ENCODE measurements at regions not wholly inside any gene's neighbourhood (a gene's known extent, or its start where the extent isn't known, plus 50 kb on each side); places are given as distances from the start of the nearest gene placed in this dataset.

DNA sequence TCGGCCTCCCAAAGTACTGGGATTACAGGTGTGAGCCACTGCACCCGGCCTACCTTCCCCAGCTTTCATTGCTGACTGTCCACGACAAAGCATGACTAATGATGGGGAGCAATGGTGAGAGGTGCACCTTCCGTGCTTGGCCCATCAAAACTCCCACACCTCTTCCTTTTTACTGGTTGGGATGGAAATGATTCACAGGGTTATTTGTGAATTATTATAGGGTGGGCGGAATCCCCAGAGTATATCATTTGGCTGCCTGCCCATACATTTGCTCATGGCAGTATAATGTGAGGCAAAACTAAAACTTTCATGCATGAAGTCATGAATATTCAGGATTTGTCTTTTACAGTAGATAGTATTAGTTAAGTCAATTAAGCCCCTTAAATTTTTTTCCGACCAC lies 334.2 kb upstream of the NETO1 start:
- DNase-seq (no peak), ATAC-seq (no peak)
- Mint-ChIP-seq H3K27ac (no peak overlapping the region), H3K9me3 (no peaks in the 10 kb centered on the region), H3K36me3 (no peaks in the 10 kb centered on the region), H3K4me1 (no peaks in the 10 kb centered on the region), H3K4me3 (no peak overlapping the region), H3K27me3 (ENCODE audit: low read depth in 2 of 2) (no peaks in the 10 kb centered on the region)
- WGBS (ENCODE audit: insufficient coverage) = 86% methylated on average over 4 of the region's 6 CpGs
- TF ChIP-seq, protein P1, sequence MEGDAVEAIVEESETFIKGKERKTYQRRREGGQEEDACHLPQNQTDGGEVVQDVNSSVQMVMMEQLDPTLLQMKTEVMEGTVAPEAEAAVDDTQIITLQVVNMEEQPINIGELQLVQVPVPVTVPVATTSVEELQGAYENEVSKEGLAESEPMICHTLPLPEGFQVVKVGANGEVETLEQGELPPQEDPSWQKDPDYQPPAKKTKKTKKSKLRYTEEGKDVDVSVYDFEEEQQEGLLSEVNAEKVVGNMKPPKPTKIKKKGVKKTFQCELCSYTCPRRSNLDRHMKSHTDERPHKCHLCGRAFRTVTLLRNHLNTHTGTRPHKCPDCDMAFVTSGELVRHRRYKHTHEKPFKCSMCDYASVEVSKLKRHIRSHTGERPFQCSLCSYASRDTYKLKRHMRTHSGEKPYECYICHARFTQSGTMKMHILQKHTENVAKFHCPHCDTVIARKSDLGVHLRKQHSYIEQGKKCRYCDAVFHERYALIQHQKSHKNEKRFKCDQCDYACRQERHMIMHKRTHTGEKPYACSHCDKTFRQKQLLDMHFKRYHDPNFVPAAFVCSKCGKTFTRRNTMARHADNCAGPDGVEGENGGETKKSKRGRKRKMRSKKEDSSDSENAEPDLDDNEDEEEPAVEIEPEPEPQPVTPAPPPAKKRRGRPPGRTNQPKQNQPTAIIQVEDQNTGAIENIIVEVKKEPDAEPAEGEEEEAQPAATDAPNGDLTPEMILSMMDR (IDR thresholded peaks at IDR 0.05) = no peak
- intact Hi-C loops (cut with micrococcal nuclease) = no loop called here
- H3K27me3 ChIP-seq (ENCODE audit: control insufficient read depth, insufficient read depth, low read length) = no peaks in the 10 kb centered on the region
- H3K9me3 ChIP-seq (ENCODE audit: control insufficient read depth, insufficient read depth, low read length) = no peaks in the 10 kb centered on the region
- no peaks in the 10 kb centered on the region for H3K36me3 ChIP-seq (ENCODE audit: control insufficient read depth, insufficient read depth, low read length)
- H3K4me3 ChIP-seq (ENCODE audit: low read length) = no peak overlapping the region
- H3K27ac ChIP-seq (ENCODE audit: low read length) = no peak overlapping the region
- no peaks in the 10 kb centered on the region for H3K4me1 ChIP-seq (ENCODE audit: control insufficient read depth, insufficient read depth, low read length)

DNA sequence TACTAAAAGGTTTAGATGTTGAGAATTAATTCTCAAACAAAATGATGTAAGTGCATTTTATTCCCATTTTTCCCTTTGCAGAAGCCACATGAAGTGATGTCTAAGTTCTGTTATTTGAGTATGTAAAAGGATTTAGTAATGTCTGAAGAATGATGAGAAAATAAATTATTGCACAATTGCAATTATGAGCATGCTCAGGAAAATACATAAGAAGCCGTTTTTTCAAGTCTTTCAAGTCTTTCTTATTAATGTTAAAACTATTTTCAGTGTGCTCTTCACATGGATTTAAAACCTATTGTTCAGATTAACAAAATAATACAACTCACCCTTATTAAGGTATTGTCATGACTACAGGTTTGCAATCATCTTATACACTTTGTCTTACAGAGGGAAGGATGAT lies 331.4 kb upstream of the NETO1 start:
- Mint-ChIP-seq H3K36me3 (no peaks in the 10 kb centered on the region), H3K27ac (no peak overlapping the region), H3K4me1 (no peaks in the 10 kb centered on the region), H3K27me3 (ENCODE audit: low read depth in 2 of 2) (no peaks in the 10 kb centered on the region), H3K9me3 (no peaks in the 10 kb centered on the region), H3K4me3 (no peak overlapping the region)
- no peak for ATAC-seq
- H3K4me1 ChIP-seq (ENCODE audit: control insufficient read depth, insufficient read depth, low read length) = no peaks in the 10 kb centered on the region
- no CpG with 5 or more reads among the region's 1 CpG for WGBS (ENCODE audit: insufficient coverage)
- intact Hi-C loops (cut with micrococcal nuclease) = no loop called here
- no peak overlapping the region for H3K27ac ChIP-seq (ENCODE audit: low read length)
- no peaks in the 10 kb centered on the region for H3K9me3 ChIP-seq (ENCODE audit: control insufficient read depth, insufficient read depth, low read length)
- no peak for DNase-seq
- no peaks in the 10 kb centered on the region for H3K27me3 ChIP-seq (ENCODE audit: control insufficient read depth, insufficient read depth, low read length)
- TF ChIP-seq, protein P1 (IDR thresholded peaks at IDR 0.05) = no peak
- no peaks in the 10 kb centered on the region for H3K36me3 ChIP-seq (ENCODE audit: control insufficient read depth, insufficient read depth, low read length)
- no peak overlapping the region for H3K4me3 ChIP-seq (ENCODE audit: low read length)

GRCh38 chr18:73189718-73190117 lies 321.9 kb upstream of the NETO1 start:
- Mint-ChIP-seq H3K4me1 (no peaks in the 10 kb centered on the region), H3K4me3 (no peak overlapping the region), H3K9me3 (peaks cover 17 to 28% of the 10 kb centered on the region in 2 donors), H3K27ac (no peak overlapping the region), H3K36me3 (no peaks in the 10 kb centered on the region), H3K27me3 (ENCODE audit: low read depth in 2 of 2) (no peaks in the 10 kb centered on the region)
- WGBS (ENCODE audit: insufficient coverage) = 81% methylated on average over 2 of the region's 3 CpGs
- no peak for DNase-seq
- no peak overlapping the region for H3K27ac ChIP-seq (ENCODE audit: low read length)
- H3K36me3 ChIP-seq (ENCODE audit: control insufficient read depth, insufficient read depth, low read length) = no peaks in the 10 kb centered on the region
- ATAC-seq = no peak
- no peaks in the 10 kb centered on the region for H3K4me1 ChIP-seq (ENCODE audit: control insufficient read depth, insufficient read depth, low read length)
- H3K27me3 ChIP-seq (ENCODE audit: control insufficient read depth, insufficient read depth, low read length) = no peaks in the 10 kb centered on the region
- H3K4me3 ChIP-seq (ENCODE audit: low read length) = no peak overlapping the region
- intact Hi-C loops (cut with micrococcal nuclease) = no loop called here
- TF ChIP-seq, protein P1 (IDR thresholded peaks at IDR 0.05) = no peak
- no peaks in the 10 kb centered on the region for H3K9me3 ChIP-seq (ENCODE audit: control insufficient read depth, insufficient read depth, low read length)

GRCh38 chr18:73168236-73168635 lies 300.4 kb upstream of the NETO1 start:
- Mint-ChIP-seq H3K4me1 (no peaks in the 10 kb centered on the region), H3K9me3 (peaks cover 5 to 11% of the 10 kb centered on the region in 2 donors), H3K27me3 (ENCODE audit: low read depth in 2 of 2) (no peaks in the 10 kb centered on the region), H3K4me3 (no peak overlapping the region), H3K36me3 (no peaks in the 10 kb centered on the region), H3K27ac (no peak overlapping the region)
- ATAC-seq = no peak
- no peak for DNase-seq
- TF ChIP-seq, protein P1 (IDR thresholded peaks at IDR 0.05) = no peak
- Histone ChIP-seq H3K4me3 (ENCODE audit: low read length) (no peak overlapping the region), H3K27ac (ENCODE audit: low read length) (no peak overlapping the region), H3K9me3 (ENCODE audit: control insufficient read depth, insufficient read depth, low read length) (no peaks in the 10 kb centered on the region), H3K4me1 (ENCODE audit: control insufficient read depth, insufficient read depth, low read length) (no peaks in the 10 kb centered on the region), H3K36me3 (ENCODE audit: control insufficient read depth, insufficient read depth, low read length) (no peaks in the 10 kb centered on the region), H3K27me3 (ENCODE audit: control insufficient read depth, insufficient read depth, low read length) (no peaks in the 10 kb centered on the region)
- WGBS (ENCODE audit: insufficient coverage) = 83% methylated on average over 2 of the region's 4 CpGs
- intact Hi-C loops (cut with micrococcal nuclease) = no loop called here
